Fibroblast of skin of abdomen (primary cell): ENCODE measurements at regions not wholly inside any gene's neighbourhood (a gene's known extent, or its start where the extent isn't known, plus 50 kb on each side); places are given as distances from the start of the nearest gene placed in this dataset.
A peak's percentile ranks its signal among the peaks of the same experiment; 100 is the strongest.

Experiments used
- DNase-seq: peaks from one replicate; pipeline ENCODE4 v3.0.0-alpha.2; 2013

GRCh38 chr5:143494162-143494561 is 90.7 kb upstream of the NR3C1 start:
- DNase-seq = peak; percentile 87

DNA sequence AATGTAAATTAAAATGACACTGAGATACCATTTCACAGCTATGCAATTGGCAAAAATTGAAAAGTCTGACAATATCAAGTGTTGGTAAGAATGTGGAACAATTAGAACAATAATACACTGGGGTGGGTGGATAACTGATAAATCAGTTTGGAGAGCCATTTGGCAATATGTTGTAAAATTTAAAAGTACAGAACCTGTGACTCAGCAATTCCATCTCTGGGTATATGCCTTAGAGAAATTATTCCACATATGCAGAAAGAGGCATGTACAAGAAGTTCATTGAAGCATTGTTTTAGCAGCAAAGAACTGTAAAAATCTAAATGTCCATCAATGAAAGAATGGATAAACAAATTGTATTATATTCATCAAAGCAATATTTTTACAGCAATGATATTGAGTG is 89.3 kb upstream of the NR3C1 start:
- DNase-seq = no peak

GRCh38 chr5:143491646-143492045 is 88.2 kb upstream of the NR3C1 start:
- DNase-seq = no peak

GRCh38 chr5:143488381-143488780 is 84.9 kb upstream of the NR3C1 start:
- no peak for DNase-seq

DNA sequence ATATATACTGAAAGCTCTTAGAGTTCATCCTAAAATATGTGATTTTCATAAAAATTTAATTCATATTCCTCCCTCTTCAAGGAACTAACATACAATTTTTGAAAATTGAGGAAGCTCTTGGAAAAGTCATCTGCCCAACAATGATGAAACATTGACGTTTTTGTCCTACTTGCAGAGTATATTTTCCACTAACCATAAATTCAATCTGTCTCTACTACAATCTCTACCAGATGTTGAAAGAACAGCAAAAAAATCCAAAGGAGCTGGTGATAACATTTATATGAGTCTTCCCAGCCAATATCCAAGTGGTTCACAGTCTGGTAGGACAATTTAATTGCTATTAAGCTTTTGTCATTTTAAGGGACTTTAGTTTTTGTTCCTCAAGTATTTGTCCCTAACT is 81.1 kb upstream of the NR3C1 start:
- no peak for DNase-seq

- no peak for DNase-seq
These were observed 78.4 kb upstream of the NR3C1 start for GRCh38 chr5:143481697-143482531.

DNA sequence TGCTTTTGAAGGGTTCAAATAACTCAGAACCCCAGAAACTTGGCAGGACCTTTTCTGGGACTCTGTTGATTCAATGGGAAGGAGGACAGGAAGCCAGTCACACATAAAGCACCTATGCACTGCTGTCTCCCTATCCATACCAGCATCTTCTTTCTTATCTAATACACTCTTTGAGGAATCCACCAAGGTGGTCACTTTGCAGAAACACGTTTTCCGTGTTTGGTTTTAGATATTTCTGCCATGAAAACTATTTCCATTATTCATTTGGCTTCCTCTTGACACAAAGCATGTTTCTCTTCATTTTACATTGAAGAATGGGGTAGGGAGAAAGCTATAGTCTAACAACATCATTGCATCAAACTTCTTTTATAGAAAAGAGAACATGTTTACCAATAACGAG is 76.5 kb upstream of the NR3C1 start:
- DNase-seq = no peak

- DNase-seq = no peak
These were observed 75.9 kb upstream of the NR3C1 start for GRCh38 chr5:143479394-143479793.

DNA sequence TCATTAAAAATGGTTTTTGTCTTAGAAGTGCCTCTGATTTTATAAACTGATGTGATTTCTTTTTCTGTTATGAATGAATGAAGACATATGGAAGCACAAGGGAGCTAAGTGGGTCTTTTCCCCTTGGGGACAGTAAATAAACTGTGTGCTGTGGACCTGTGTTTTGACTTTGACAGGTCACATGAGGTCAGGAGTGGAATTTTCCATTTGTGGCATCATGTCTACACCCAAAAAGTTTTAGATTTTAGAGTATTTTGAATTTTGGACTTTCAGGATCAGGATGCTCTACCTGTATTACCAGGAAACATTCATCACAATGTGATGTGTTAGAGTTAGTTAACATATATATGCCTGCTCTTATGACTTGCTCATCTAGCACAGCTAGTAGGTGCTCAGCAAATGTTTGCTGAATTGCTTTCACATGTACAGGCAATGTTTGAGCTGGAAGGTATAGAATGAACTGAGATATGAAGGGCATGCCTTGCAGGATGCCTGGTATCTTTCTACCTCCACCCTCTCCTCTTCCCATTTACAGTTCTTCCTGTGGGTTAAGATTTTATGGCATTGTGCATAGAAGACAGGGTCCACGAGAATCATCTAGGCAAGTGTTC is 73.2 kb upstream of the NR3C1 start:
- no peak for DNase-seq

DNA sequence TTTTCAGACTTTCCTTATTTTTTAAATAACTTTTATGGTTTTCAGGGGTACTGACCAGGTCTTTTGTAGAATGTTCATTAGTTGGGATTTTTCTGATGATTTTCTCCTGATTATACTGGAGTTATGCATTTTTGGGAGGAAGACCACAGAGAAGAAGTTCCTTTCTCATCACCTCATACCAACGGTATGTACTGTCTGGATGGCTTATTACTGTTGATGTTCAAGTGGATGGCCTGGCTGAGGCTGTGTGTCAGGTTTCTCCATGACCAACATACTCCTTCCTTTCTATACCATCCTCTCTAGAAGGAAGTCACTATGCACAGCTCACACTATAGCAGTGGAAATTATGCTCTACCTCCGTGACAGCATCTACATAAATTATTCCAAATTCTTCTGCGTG is 71.1 kb upstream of the NR3C1 start:
- peak; percentile 50 for DNase-seq

GRCh38 chr5:143473481-143473880 is 70.0 kb upstream of the NR3C1 start:
- no peak for DNase-seq

GRCh38 chr5:143472576-143472975 is 69.1 kb upstream of the NR3C1 start:
- DNase-seq = no peak

DNA sequence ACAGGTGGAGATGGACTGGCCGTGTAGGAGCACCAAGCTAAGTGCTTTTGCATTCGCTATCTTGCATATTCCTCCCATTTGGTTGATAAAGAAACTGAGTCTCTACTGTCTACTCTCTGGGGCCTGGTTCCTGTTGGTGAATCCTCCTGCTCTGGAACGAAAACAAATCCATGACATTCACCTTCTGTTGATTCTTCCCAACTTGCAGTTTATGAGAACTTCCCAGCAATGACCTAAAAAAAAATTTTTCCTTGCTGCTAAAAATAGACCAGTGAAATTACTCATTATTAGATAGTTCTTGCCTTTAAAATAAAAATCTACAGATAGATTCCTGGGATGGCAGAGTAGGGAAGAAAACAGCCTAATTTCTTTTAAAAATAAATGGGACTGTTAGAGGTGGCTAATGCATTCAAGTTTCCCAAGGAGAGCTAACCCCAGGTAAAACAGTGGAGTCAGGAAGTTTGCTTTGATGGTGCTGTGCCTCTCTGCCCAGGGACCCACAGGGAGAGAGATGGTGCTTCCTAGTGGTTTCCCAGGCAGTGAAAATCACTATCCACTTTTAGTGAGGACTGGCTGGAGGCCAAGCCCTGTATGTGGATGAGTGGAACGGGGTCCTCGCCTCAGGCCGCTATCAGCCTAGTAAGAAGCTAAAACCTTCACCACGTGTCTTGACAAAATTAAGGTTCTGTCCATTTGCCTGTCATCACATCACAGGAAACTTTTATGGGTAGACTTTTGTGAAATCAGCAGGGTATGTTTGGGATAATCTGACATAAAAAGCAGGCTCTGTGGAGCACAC is 68.4 kb upstream of the NR3C1 start:
- peak; percentile 16 for DNase-seq

GRCh38 chr5:143471041-143471509 is 67.6 kb upstream of the NR3C1 start:
- peak; percentile 60 for DNase-seq

GRCh38 chr5:143470120-143470519 is 66.6 kb upstream of the NR3C1 start:
- DNase-seq = no peak

DNA sequence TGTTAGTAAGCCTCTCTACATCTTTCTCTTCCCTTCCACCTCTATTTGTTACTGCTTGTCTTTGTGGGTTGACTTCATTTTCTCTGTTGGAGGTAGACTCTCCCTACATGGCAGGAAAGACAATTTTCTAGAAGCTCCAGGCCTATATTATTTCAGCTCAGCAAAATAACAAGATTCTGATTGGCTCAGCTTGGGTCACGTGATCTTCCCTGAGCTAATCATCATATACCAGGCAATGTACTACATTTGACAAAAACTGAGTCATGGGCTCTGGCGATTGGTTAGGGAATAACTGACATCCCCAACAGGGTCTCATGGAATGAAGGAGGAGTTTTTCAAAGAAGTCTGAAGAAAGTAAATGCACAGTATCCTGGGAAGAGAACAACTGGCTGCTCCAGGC is 65.6 kb upstream of the NR3C1 start:
- no peak for DNase-seq

DNA sequence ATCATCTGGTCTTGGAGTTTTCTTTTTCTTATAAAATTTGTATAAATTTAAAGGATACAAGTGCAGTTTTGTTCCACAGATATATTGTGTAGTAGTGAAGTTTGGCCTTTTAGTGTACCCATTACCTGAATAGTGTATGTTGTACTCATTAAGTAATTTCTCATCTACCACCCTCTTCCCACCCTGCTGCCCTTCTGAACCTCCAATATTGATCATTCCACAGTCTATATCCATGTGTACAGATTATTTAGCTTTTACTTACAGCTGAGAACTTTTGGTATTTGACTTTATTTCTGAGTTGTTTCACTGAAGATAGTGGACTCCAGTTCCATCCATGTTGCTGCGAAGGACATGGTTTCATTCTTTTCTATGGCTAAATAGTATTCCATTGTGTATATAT is 63.1 kb upstream of the NR3C1 start:
- no peak for DNase-seq

DNA sequence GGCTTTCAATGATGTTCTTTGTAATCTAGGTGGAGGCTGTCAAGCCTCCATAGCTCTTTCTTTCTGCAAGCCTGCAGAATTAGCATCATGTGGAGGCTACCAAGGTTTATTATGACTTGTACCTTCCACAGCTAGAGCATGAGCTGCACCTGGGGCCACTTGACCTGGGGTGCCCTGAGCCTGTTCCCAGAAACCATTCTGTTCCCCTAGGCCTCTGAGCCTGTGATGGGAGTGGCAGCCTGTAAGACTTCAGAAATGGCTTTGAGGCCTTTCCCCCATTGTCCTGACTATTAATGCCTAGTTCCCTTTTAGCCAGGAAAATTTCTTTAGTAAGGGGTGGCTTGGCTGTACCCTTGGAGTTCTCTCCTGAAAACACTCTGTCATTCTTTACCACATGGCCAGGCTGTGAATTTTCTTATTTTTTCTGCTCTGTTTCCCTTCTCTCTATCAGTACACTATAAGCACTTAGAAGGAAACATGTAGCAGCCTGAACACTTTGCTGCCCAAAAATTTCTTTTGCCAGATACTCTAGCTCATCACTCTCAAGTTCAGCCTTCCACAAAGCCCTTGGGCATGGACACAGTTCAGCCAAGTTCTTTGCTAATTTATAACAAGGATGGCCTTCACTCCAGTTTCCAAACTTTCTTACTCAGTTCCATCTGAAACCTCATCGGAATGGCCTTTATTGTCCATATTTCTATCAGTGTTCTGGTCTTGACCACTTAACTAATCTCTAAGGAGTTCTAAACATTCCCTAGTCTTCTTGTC is 61.4 kb upstream of the NR3C1 start:
- DNase-seq = no peak

GRCh38 chr5:143462431-143462830 is 58.9 kb upstream of the NR3C1 start:
- DNase-seq = no peak

DNA sequence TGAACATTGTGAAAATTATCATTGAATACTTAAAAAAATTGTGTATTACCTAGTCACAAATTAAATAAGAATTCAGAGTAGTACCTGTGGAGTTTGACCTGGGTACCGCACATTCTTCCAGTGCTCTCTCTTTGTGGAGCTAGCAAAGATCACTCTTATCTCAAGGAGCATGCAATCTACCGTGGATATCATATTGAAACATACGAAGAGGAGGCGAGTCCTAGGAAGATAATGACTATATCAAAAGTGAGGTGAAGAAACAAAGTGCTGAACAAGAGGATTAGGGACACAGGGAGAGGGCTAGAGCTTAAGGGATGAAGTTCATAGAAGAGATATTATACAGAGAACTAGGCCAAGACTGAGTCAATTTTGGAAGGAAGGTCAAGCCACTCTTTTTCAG is 55.9 kb upstream of the NR3C1 start:
- DNase-seq = no peak

- peak; percentile 50 for DNase-seq
These were observed 53.6 kb upstream of the NR3C1 start for GRCh38 chr5:143456952-143457547.

DNA sequence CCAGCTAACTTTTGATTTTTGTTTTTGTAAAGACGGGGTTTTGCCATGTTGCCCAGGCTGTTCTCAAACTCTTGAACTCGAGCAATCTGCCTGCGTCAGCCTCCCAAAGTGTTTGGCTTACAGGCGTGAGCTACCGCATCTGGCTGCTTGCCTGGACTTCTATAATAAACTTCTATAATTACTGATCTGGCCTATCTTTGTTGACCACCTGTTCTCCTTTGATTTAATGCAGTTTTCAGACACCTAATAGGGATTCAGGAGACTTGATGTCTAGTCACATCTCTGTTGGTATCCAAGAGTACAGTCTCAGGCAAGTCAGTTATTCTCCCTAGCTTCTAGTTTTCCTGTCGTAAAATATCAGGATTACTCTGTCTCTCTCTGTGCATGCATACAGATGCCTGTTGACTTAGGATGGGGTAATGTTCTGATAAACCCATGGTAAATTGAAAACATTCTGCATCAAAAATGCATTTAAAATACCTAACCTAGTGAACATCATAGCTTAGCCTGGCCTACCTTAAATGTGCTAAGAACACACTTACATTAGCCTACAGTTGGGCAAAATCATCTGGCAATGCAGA is 51.5 kb upstream of the NR3C1 start:
- no peak for DNase-seq
